ENCODE measurements at regions not wholly inside any gene's neighbourhood (a gene's known extent, or its start where the extent isn't known, plus 50 kb on each side); places are given as distances from the start of the nearest gene placed in this dataset.

GRCh38 chr5:124182133-124182532 is 564.3 kb downstream of the ZNF608 start:
- Histone ChIP-seq H3K27ac (no peak overlapping the region), H3K4me3 (no peak overlapping the region)
- DNase-seq (ENCODE audit: low spot score): no peak
- TF ChIP-seq CTCF (IDR thresholded peaks at IDR 0.05): no peak

GRCh38 chr5:124180875-124181461 is 565.5 kb downstream of the ZNF608 start:
- H3K4me3 ChIP-seq: no peak overlapping the region
- no peak for TF ChIP-seq CTCF (IDR thresholded peaks at IDR 0.05)
- H3K27ac ChIP-seq: no peak overlapping the region
- no peak for DNase-seq (ENCODE audit: low spot score)

- Histone ChIP-seq H3K4me3 (no peak overlapping the region), H3K27ac (no peak overlapping the region)
- no peak for TF ChIP-seq CTCF (IDR thresholded peaks at IDR 0.05)
- no peak for DNase-seq (ENCODE audit: low spot score)
These were observed 566.1 kb downstream of the ZNF608 start for GRCh38 chr5:124180299-124180874.

GRCh38 chr5:124179819-124180218 is 566.6 kb downstream of the ZNF608 start:
- no peak overlapping the region for H3K4me3 ChIP-seq
- TF ChIP-seq CTCF (IDR thresholded peaks at IDR 0.05): no peak
- DNase-seq (ENCODE audit: low spot score): no peak
- H3K27ac ChIP-seq: no peak overlapping the region

- no peak for DNase-seq (ENCODE audit: low spot score)
- H3K4me3 ChIP-seq: no peak overlapping the region
- no peak for TF ChIP-seq CTCF (IDR thresholded peaks at IDR 0.05)
These were observed 568.4 kb downstream of the ZNF608 start for GRCh38 chr5:124178050-124178449.

GRCh38 chr5:124176692-124177091 is 569.7 kb downstream of the ZNF608 start:
- DNase-seq (ENCODE audit: low spot score): peak; percentile 76
- H3K4me3 ChIP-seq: no peak overlapping the region
- H3K27ac ChIP-seq: no peak overlapping the region
- no peak for TF ChIP-seq CTCF (IDR thresholded peaks at IDR 0.05)

More at GRCh38 chr5:124178050-124178449, 568.4 kb downstream of the ZNF608 start:
- no peak overlapping the region for H3K27ac ChIP-seq

- Histone ChIP-seq H3K27ac (no peak overlapping the region), H3K4me3 (no peak overlapping the region)
- no peak for DNase-seq (ENCODE audit: low spot score)
- no peak for TF ChIP-seq CTCF (IDR thresholded peaks at IDR 0.05)
These were observed 573.1 kb downstream of the ZNF608 start for GRCh38 chr5:124173386-124173785.
